Tibial artery (tissue), 4 donors: ENCODE measurements at regions not wholly inside any gene's neighbourhood (a gene's known extent, or its start where the extent isn't known, plus 50 kb on each side); places are given as distances from the start of the nearest gene placed in this dataset.

Experiments
- DNase-seq, 2 donors: peaks; one replicate each; pipeline ENCODE4 v3.0.0-alpha.2; 2019
- H3K27ac ChIP-seq, 2 donors: fragments of 200-600 bp; sonication (generic) in 1 of 2; 1 replicate in 1 of 2; 2 replicates in 1 of 2; pipeline ENCODE4 v1.5.1; 2018 to 2019; ENCODE audit warnings: mild to moderate bottlenecking in 1 of 2
- H3K27me3 ChIP-seq, 2 donors: fragments of 200-600 bp; sonication (generic) in 1 of 2; one replicate each; pipeline versions ENCODE4 v1.5.1 to v1.6.0; 2016 to 2019
- H3K36me3 ChIP-seq, 3 donors: fragments of 200-600 bp; sonication (generic) in 2 of 3; one replicate each; pipeline ENCODE4 v1.5.1; 2016 to 2019; ENCODE audit warnings: mild to moderate bottlenecking in 2 of 3
- H3K4me1 ChIP-seq, 4 donors: fragments of 200-600 bp; sonication (generic) in 2 of 4; 1 replicate in 3 of 4; 2 replicates in 1 of 4; pipeline ENCODE4 v1.5.1; 2016 to 2019
- H3K4me3 ChIP-seq, 2 donors: fragments of 200-600 bp; sonication (generic) in 1 of 2; 1 replicate in 1 of 2; 2 replicates in 1 of 2; pipeline ENCODE4 v1.5.1; 2018 to 2019; ENCODE audit warnings: mild to moderate bottlenecking in 2 of 2
- H3K9me3 ChIP-seq, 3 donors: fragments of 200-600 bp; sonication (generic) in 1 of 3; one replicate each; pipeline ENCODE4 v1.5.1; 2016 to 2019
- intact Hi-C: fragments of 100-400 bp; cut with DNase I; formaldehyde crosslinking; loops from one replicate; pipeline ENCODE4 v1.15.0; 2023; ENCODE audit warnings: low total_unique reads
- TF ChIP-seq, protein P1 (sequence below), 2 experiments: fragments of 200-600 bp in 1 of 2; fragments of 450-650 bp in 1 of 2; IDR thresholded peaks; one replicate each; pipeline ENCODE4 v1.5.1; 2017 to 2019; ENCODE audit warnings: antibody characterized with exemption in 2 of 2, mild to moderate bottlenecking in 1 of 2, moderate library complexity in 1 of 2

DNA sequence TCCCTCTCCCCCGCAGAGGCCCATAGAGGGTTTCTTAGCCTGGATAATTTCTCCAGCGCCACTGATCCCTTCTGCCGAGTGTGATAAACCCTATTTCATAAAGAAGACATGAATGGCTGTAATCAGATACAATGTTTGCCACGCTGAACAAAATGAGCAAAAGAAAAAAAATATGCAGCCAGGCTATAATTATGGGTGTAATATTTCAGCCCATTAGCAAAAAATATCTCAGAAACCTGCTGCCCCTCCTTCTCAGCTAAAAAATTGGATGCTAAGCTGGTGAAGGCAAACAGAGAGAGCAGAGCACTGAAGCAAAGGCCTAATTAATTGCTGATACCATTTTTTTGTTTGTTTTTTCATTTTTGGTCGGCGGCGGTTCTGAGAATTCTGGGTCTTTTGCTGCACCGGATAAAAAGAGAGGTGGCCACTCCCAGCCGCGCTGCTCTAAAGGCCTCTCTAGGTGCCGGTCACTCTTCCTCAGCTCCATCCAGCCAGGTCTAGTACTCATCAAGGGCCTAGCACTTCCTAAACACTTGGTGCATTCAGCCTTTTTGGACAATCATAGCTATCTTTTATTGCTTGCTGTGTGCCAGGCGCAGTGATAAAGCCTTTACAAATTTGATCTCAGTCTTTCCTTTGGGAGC is 128.7 kb upstream of the TLE3 start:
- intact Hi-C loops: no loop called here
- Histone ChIP-seq H3K4me1 (no peaks in the 10 kb centered on the region), H3K27ac (no peak overlapping the region), H3K4me3 (no peak overlapping the region), H3K27me3 (no peaks in the 10 kb centered on the region), H3K9me3 (peaks cover 0 to 9% (median 0%) of the 10 kb centered on the region in 3 donors), H3K36me3 (no peaks in the 10 kb centered on the region)
- TF ChIP-seq, protein P1, sequence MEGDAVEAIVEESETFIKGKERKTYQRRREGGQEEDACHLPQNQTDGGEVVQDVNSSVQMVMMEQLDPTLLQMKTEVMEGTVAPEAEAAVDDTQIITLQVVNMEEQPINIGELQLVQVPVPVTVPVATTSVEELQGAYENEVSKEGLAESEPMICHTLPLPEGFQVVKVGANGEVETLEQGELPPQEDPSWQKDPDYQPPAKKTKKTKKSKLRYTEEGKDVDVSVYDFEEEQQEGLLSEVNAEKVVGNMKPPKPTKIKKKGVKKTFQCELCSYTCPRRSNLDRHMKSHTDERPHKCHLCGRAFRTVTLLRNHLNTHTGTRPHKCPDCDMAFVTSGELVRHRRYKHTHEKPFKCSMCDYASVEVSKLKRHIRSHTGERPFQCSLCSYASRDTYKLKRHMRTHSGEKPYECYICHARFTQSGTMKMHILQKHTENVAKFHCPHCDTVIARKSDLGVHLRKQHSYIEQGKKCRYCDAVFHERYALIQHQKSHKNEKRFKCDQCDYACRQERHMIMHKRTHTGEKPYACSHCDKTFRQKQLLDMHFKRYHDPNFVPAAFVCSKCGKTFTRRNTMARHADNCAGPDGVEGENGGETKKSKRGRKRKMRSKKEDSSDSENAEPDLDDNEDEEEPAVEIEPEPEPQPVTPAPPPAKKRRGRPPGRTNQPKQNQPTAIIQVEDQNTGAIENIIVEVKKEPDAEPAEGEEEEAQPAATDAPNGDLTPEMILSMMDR (IDR thresholded peaks at IDR 0.05): no peak
- no peak for DNase-seq

DNA sequence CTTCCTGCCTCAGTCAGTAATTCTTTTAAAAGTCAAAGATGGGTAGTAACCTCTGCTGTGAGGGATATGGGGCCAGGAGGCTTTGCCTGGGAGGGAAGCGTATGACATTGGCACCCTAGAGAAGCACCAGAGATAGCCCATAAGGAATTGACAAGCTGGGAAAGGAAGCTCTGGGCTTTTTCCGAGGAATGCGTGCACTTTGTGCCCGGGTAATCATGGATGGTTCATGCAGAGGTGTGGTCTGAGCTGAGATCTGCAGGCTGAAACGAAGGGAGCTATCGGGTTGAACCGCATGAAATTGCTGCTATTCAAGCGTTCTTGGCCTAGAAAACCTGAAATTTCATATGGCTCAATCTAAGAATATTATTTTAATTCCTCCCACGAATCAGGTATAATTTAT is 127.7 kb upstream of the TLE3 start:
- Histone ChIP-seq H3K4me3 (no peak overlapping the region), H3K36me3 (no peaks in the 10 kb centered on the region), H3K4me1 (no peaks in the 10 kb centered on the region), H3K27me3 (no peaks in the 10 kb centered on the region), H3K27ac (no peak overlapping the region), H3K9me3 (no peaks in the 10 kb centered on the region)
- TF ChIP-seq, protein P1 (IDR thresholded peaks at IDR 0.05): no peak
- intact Hi-C loops: no loop called here
- DNase-seq: no peak

GRCh38 chr15:70222606-70223005 is 124.9 kb upstream of the TLE3 start:
- no peaks in the 10 kb centered on the region for H3K27me3 ChIP-seq
- H3K36me3 ChIP-seq: no peaks in the 10 kb centered on the region
- no peak overlapping the region for H3K4me3 ChIP-seq
- H3K9me3 ChIP-seq: no peaks in the 10 kb centered on the region
- DNase-seq: no peak
- no peaks in the 10 kb centered on the region for H3K4me1 ChIP-seq
- intact Hi-C loops: no loop called here
- TF ChIP-seq, protein P1 (IDR thresholded peaks at IDR 0.05): no peak
- no peak overlapping the region for H3K27ac ChIP-seq

DNA sequence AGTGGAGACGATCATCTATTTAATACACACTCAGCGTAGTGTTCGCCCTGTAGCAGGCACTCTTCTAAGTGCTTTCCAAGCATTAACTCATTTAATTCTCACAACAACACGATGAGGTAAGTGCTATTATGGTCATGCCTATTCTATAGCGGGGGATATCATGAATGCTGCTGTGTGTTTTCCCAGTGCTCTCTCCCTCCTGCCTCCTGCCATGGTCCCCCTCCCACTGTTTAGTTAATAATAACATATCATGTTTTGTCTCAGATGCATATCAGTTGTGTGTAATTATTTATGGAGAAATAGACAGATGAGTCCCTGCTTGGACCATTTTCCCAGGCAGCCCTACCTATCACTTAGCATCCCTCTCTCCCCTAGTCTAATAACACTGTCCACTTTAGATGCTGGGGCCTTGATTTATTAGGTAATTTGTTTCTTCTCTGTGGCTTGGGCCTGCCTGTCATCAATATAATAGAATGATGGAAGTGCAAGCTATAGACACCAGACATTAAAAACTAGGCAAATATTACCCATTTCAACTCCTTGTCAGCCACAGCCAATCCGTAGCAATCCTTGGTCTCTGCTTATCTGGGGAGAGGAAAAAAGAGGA is 122.9 kb upstream of the TLE3 start:
- intact Hi-C loops: no loop called here
- no peak overlapping the region for H3K27ac ChIP-seq
- no peaks in the 10 kb centered on the region for H3K4me1 ChIP-seq
- no peaks in the 10 kb centered on the region for H3K27me3 ChIP-seq
- no peak for DNase-seq
- no peaks in the 10 kb centered on the region for H3K9me3 ChIP-seq
- TF ChIP-seq, protein P1 (IDR thresholded peaks at IDR 0.05): no peak
- H3K36me3 ChIP-seq: no peaks in the 10 kb centered on the region
- no peak overlapping the region for H3K4me3 ChIP-seq

- TF ChIP-seq, protein P1 (IDR thresholded peaks at IDR 0.05): no peak
- H3K27me3 ChIP-seq: no peaks in the 10 kb centered on the region
- H3K36me3 ChIP-seq: no peaks in the 10 kb centered on the region
- no peak overlapping the region for H3K27ac ChIP-seq
- no peaks in the 10 kb centered on the region for H3K4me1 ChIP-seq
- intact Hi-C loops: no loop called here
- no peak for DNase-seq
- H3K9me3 ChIP-seq: no peaks in the 10 kb centered on the region
- H3K4me3 ChIP-seq: no peak overlapping the region
These were observed 122.2 kb upstream of the TLE3 start for GRCh38 chr15:70219966-70220365.
